ENCODE measurements at regions not wholly inside any gene's neighbourhood (a gene's known extent, or its start where the extent isn't known, plus 50 kb on each side); places are given as distances from the start of the nearest gene placed in this dataset.

DNA sequence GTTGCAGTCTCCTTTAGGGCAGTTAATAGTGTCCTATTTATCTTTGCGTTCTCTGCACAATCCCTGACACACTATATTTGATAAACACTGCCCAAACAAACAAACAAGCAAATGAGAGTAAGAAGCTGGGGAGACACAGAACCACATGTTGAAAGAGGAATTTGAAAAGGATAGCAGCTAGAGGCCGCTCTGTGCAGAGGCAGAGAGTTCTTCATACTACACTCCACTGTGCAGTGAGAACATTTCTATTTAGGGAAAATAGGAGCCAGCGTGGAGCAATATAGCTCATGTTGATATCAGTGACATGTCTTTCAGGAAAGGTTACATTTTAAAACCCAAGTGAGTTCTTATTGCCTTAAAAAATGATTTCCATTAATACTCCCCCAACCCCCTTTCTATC, 140.3 kb upstream of the SEL1L start (continued):
- TF ChIP-seq, protein P1, sequence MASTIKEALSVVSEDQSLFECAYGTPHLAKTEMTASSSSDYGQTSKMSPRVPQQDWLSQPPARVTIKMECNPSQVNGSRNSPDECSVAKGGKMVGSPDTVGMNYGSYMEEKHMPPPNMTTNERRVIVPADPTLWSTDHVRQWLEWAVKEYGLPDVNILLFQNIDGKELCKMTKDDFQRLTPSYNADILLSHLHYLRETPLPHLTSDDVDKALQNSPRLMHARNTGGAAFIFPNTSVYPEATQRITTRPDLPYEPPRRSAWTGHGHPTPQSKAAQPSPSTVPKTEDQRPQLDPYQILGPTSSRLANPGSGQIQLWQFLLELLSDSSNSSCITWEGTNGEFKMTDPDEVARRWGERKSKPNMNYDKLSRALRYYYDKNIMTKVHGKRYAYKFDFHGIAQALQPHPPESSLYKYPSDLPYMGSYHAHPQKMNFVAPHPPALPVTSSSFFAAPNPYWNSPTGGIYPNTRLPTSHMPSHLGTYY (CRISPR knock-in tag; IDR thresholded peaks at IDR 0.05) = no peak
- TF ChIP-seq HMGA2 (CRISPR knock-in tag; IDR thresholded peaks at IDR 0.05) (no peak), PRDM15 (CRISPR knock-in tag; IDR thresholded peaks at IDR 0.05) (no peak)

- ChIA-PET CTCF (no interaction called here), POLR2A (no interaction called here)
- Mint-ChIP-seq H3K9me3 (peaks cover 5% of the 10 kb centered on the region), H3K4me3 (no peak overlapping the region), H3K27me3 (ENCODE audit: low read depth) (peaks cover 82% of the 10 kb centered on the region), H3K27ac (no peak overlapping the region), H3K4me1 (peaks cover 18% of the 10 kb centered on the region), H3K36me3 (peaks cover 6% of the 10 kb centered on the region)
- ATAC-seq = no peak
- DNase-seq (ENCODE audit: low spot score) = no peak
- no peak for TF ChIP-seq EMX1 (CRISPR knock-in tag; IDR thresholded peaks at IDR 0.05)
- TF ChIP-seq GRHL2 (CRISPR knock-in tag; IDR thresholded peaks at IDR 0.05; ENCODE audit: insufficient replicate concordance, severe bottlenecking) = no peak
- no peak for TF ChIP-seq ARID4B (CRISPR knock-in tag; IDR thresholded peaks at IDR 0.05; ENCODE audit: borderline replicate concordance)
- no peak for TF ChIP-seq PRDM15 (CRISPR knock-in tag; IDR thresholded peaks at IDR 0.05)
- no peak for TF ChIP-seq JUN (CRISPR knock-in tag; IDR thresholded peaks at IDR 0.05)
- TF ChIP-seq NR2C2 (CRISPR knock-in tag; IDR thresholded peaks at IDR 0.05) = no peak
- TF ChIP-seq ZBTB21 (CRISPR knock-in tag; IDR thresholded peaks at IDR 0.05; ENCODE audit: borderline replicate concordance) = no peak
- TF ChIP-seq NFYB (CRISPR knock-in tag; conservative IDR thresholded peaks at IDR 0.05; ENCODE audit: low read depth) = no peak
- TF ChIP-seq MXD4 (CRISPR knock-in tag; IDR thresholded peaks at IDR 0.05; ENCODE audit: borderline replicate concordance) = no peak
- TF ChIP-seq TEAD4 (CRISPR knock-in tag; IDR thresholded peaks at IDR 0.05) = no peak
- TF ChIP-seq FOXK1 (CRISPR knock-in tag; IDR thresholded peaks at IDR 0.05) = no peak
- no peak for TF ChIP-seq ZSCAN18 (CRISPR knock-in tag; IDR thresholded peaks at IDR 0.05)
- TF ChIP-seq AR (CRISPR knock-in tag; IDR thresholded peaks at IDR 0.05) = no peak
- TF ChIP-seq, protein P2, sequence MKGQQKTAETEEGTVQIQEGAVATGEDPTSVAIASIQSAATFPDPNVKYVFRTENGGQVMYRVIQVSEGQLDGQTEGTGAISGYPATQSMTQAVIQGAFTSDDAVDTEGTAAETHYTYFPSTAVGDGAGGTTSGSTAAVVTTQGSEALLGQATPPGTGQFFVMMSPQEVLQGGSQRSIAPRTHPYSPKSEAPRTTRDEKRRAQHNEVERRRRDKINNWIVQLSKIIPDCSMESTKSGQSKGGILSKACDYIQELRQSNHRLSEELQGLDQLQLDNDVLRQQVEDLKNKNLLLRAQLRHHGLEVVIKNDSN (CRISPR knock-in tag; IDR thresholded peaks at IDR 0.05) = no peak
- TF ChIP-seq JAZF1 (CRISPR knock-in tag; IDR thresholded peaks at IDR 0.05) = no peak
Measured at GRCh38 chr14:81676395-81676794, 142.7 kb upstream of the SEL1L start.

Data from WTC11 (cell line).